SW480 (cell line): ENCODE measurements at regions not wholly inside any gene's neighbourhood (a gene's known extent, or its start where the extent isn't known, plus 50 kb on each side); places are given as distances from the start of the nearest gene placed in this dataset.

ENCODE experiments used
- DNase-seq: peaks from one replicate; pipeline ENCODE4 v3.0.0-alpha.2; 2016; ENCODE audit warnings: low spot score

DNA sequence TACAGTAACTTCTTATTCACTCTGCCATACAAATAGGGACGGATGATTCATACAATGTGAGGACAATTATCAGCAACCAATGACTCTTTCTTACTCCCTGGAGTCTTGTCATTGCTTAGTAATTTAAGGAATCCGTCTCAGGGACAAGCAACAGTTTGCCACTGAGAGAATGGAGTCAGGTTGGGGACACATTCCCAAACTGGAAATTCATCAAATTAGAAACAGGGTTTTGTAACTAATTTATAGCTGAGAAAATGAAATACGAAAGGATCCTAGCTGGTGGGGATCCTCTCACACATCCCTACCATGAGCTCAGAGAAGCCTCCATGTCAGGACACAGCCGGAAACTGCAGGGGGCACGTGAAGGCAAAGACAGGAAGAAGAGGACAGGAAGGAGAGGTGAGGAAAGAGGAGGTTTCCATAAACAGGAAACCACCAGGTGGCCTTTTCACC, 50.4 kb upstream of the KDR start:
- no peak for DNase-seq

DNA sequence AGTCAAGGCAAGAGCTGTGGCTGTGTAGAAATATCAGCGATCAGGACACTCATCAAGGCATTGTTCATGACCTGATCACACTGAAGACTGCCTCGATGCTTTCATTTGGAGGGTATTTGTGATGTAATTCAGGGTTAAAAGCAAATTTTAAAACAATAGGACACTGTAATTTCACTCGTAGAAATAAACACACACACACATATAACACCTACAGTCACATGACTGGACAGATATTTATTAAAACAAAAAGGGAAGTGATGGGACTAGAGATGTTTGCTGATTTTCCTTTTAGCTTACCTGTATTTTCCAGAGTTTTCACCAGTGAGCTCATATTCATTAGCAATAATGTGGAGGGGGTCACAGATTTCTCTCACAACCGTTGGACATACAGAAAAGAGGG, 51.1 kb upstream of the KDR start:
- DNase-seq = no peak

DNA sequence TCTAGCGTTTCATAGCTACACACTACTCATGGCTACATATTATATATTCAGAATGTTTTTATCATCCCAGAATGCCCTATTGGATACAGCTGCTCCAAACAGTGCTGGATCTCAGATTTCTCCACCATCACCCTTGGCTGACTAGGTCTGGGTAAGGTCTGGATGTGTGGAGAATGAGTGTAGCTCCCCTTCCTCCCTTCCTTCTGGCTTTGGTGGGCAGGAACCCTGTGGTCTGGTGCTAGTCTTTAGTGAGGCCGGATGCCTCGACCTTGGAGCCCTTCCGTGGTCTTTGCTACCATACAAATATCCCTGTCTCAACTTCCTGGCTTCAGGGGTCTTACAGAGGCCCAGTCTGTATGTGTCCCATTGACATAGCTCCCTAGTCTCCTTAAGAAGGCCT, 52.1 kb upstream of the KDR start:
- DNase-seq = no peak

DNA sequence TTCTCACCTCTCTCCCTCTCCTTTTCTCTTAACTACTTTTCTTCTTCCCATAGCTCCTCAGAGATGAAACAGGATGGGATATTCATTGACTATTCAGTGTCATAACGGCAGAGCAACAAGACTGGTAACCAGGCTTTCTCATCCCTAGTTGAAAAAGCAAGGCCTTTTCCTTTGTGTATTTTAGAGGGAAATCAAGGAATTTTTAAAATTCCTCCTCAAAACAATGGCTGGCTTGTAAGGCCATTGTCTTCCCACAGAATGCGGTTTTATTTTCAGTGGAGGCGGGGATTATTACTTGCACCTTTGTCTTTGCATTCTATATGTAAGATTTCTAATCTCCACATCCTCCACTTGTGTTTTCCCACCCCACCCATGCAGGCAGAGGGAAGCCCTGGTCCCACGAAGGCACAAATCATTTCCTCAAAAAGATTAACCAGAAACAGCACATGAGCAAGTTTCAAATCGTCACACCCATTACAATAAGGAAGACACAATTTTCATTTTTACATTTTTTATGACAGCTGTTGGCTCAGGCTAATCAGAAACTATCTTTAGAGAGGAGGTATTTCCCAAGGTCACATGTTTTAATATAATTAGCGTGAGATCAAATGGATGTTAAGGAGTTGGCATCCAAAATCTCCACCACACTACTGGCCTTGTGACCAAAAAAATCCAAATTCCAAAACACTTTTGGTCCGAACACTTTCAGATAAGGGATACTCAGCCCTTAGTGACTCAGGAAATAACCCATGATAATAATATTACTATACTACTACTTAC, 53.0 kb upstream of the KDR start:
- DNase-seq = no peak

- DNase-seq = no peak
Observed at GRCh38 chr4:55181010-55182005, 55.9 kb upstream of the KDR start.

GRCh38 chr4:55183926-55184599, 58.7 kb upstream of the KDR start:
- DNase-seq = peak; percentile 76

GRCh38 chr4:55184600-55185523, 59.5 kb upstream of the KDR start:
- peak; percentile 64 for DNase-seq

DNA sequence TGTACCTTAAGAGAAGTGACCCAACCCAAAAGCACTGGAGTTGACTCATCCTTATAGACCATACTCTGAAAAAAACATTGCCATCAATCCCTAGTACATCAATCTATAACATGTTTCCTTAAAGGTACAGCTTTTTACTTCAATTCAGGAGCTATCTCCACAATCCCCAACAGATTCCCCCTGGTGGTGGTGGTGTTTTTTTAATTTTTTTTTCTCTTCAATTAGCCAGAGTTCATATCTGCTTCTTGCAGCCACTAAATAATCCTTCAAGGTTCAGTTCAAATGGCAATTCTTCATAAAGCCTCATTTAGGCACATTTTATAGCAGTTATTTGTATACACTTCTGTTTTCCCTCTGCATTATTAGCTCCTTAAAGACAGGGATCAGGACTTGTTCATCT, 60.7 kb upstream of the KDR start:
- no peak for DNase-seq

GRCh38 chr4:55186700-55187099, 61.3 kb upstream of the KDR start:
- no peak for DNase-seq

- DNase-seq = no peak
Observed at GRCh38 chr4:55214172-55214571, 88.8 kb upstream of the KDR start.

GRCh38 chr4:55215087-55215486, 89.7 kb upstream of the KDR start:
- DNase-seq = no peak

DNA sequence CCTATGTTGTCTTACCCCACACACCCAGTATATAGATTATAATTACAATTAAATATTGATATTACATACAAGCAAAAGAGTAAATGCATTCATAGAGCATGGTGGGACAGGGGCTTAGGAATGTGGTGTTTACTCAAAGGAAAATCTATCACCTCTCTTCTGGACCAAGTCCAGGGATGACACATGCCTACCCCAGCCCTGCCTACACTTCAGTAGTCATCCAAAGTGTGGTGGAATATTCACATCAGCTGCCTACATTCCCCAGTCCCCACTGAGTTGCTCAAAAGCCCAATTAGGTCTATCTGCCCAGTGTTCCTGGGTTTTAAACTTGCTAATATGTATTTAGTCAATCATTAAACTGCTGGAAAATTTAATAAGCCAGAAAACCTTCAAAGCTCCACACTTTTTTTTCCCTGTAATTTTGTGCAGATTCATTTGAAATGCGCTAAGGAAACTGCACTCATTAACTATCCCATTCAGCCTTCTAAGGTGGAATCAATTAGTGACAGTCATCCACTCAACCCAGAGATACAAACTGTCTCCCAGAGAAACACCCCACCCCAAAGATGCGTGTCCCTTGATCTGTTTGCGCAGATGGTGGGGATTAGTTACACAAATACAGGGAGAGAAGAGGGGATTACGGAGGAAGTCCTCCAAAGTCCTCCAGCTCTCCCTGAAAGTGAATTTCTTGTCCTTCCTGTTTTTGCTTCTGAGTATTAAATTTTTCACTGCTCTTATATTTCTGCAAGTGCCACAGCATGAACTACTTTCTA, 91.7 kb upstream of the KDR start:
- no peak for DNase-seq

DNA sequence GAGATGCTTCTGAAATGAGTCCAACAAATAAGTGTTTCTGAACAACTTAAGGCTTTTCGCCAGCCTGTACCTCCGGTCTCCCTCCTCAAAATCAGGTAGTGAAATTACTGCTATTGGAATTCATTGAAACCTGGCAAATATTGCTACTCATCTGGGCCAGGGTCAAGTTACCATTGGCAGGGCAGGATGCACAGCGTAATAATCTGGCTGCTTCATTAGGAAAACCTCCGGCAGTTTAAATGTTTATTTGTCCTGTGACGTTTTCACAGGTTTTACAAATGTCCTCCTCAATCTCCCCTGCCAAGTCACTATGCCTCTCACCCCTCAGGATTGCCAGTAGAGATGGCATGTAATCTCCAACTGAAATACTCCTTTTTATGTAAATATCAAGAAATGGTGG, 92.6 kb upstream of the KDR start:
- DNase-seq = no peak

DNA sequence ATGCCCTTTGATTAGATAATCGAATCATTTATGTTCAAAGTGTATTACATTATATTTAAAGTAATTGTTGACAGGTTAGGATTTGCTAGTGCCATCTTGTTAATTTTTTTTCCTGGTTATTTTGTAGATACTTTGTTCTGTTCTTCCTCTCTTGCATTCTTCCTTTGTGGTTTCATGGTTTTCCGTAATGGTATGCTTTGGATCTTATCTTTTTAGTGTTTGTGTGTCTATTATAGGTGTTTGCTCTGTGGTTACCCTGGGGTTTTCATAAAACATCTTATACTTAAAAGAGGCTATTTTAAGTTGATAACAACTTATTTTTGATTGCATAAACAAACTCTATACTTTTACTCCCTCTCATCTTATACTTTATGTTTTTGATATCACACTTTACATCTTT, 108.2 kb upstream of the SRD5A3 start:
- no peak for DNase-seq

GRCh38 chr4:55238407-55238806, 107.6 kb upstream of the SRD5A3 start:
- no peak for DNase-seq

DNA sequence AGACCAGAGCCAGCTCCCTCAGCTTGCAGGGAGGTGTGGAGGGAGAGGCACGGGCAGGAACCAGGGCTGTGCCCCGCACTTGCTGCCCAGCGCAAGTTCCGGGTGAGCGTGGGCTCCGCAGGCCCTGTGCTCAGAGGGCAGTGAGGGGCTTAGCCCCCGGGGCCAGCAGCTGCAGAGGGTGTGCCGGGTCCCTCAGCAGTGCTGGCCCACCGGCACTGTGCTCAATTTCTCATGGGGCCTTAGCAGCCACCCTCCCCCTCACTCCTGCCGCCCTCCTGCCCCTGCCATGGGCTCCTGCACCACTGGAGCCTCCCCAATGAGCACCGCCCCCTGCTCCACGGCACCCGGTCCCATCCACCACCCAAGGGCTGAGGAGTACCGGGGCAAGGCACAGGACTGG, 104.6 kb upstream of the SRD5A3 start:
- no peak for DNase-seq

DNA sequence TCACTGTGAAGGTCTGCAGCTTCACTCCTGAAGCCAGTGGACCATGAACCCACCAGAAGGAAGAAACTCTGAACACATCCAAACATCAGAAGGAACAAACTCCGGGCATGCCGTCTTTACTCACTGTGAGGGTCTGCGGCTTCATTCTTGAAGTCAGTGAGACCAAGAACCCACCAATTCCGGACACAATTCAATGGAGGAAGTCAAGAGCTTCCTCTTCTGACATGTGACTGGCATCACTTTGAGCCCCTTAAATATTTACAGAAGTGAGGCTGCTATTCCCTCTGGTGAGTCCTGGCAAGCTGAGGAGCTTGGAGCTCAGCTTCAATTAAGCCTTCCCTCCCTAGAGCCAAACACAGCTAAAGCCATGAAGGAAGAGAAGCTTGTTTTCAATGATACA, 103.5 kb upstream of the SRD5A3 start:
- no peak for DNase-seq

DNA sequence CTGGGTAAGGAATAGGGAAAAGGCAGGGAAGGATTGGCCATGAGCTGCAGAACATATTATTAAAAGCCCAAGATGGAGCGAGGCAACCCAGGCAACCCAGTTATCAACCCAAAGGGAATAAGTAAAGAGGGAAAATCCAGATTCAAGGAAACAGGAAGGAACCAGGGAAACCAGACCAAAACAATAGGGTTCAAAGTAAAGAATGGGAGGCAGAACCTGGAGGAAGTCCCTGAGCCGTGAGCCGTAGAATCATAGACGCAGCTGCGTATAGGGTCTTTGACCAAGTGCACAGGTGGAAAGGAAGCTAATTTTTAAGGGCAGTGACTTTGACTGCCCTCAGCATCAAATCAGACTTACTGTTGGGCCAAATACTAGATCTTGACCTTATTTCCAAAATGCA, 98.5 kb upstream of the SRD5A3 start:
- DNase-seq = no peak

- DNase-seq = no peak
Observed at GRCh38 chr4:55248756-55249155, 97.3 kb upstream of the SRD5A3 start.

GRCh38 chr4:55249476-55249875, 96.6 kb upstream of the SRD5A3 start:
- DNase-seq = no peak

- no peak for DNase-seq
Observed at GRCh38 chr4:55251342-55251741, 94.7 kb upstream of the SRD5A3 start.
